Dermis blood vessel endothelial cell (primary cell): ENCODE measurements at regions not wholly inside any gene's neighbourhood (a gene's known extent, or its start where the extent isn't known, plus 50 kb on each side); places are given as distances from the start of the nearest gene placed in this dataset.
"Not testable (repeated sequence)": the region's sequence is repeated elsewhere in the genome, so short reads cannot be mapped to it uniquely, and the experiment has no call there.

ENCODE experiments used
- DNase-seq: peaks from one replicate; pipeline ENCODE4 v3.0.0; 2010

DNA sequence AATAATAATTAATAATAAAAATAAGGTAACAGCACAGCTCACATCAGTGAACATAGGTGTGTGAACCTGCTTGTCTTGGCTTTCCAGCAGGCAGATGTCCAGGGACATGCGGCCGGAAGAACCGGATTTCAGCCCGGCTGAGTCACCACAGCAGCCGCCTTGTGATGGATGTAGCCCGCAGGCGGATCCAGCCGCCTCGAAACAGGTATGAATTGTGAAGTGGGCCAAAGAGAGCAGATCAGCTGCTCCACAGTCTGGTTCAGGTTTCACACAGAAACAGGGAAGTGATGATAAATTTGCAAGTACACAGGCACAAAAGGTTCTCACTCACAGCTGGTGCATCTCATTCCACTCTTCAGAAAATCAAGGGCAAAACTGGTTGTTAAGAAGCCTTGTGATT, 55.1 kb downstream of the ID4 start:
- DNase-seq: no peak

DNA sequence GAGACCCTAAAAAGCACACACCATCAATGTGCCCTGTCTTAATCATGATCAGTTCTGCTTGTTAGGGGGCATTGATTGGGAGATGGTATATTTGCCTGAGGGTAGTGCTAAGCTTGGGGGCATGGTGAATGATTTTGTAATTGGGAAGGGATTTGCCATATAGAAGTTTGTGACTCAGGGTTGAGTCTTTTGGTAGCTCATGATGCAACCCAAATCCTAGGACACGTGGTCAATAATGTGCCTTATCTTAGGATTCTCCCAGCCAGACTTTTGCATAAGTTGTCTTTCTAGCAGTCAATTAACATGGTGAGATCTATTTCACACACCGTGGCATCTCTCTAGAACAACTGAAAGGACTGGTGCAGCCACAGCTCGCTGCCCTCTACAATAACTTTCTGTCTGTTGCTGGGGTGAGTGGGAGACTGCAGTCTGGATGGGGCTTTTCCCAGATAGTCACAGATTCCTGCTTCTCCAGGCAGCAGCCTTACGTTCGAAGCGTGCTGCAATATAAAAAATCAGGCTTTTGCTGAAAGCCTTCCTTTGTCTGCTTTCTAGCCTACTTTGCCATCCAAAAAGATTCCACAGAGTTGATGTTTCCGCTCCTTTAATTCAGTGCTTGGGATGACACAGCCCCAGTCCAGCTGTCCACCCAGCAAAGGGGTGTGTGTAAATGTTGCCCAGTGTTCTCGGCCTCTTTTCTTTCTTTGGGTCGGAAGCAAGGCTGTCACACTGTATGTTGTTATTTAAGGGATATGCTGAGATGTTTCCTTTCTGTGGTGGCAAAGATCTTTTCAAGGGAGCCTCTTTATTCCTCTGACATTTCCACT, 58.9 kb downstream of the ID4 start:
- DNase-seq: no peak

GRCh38 chr6:19896693-19897010, 59.5 kb downstream of the ID4 start:
- DNase-seq: no peak

- DNase-seq: no peak
These were observed 61.1 kb downstream of the ID4 start for GRCh38 chr6:19898141-19898740.

GRCh38 chr6:19902201-19902600, 65.0 kb downstream of the ID4 start:
- DNase-seq: no peak

DNA sequence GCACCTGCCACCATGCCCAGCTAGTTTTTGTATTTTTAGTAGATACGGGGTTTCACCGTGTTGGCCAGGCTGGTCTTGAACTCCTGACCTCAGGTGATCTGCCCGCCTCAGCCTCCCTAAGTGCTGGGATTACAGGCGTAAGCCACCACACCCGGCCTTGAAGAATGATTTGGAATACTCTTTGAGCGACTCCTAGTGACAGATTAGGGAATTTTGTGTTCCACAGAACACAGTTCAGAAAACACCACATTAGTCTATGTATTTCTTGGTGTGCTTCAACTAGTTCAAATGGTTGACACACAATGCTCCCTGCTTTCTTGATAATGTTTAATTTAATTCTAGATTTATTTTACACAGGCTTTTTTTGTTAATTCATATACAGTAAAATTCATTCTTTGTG, 67.2 kb downstream of the ID4 start:
- not testable (repeated sequence) for DNase-seq

GRCh38 chr6:19905584-19905983, 68.4 kb downstream of the ID4 start:
- no peak for DNase-seq

- DNase-seq: no peak
These were observed 69.0 kb downstream of the ID4 start for GRCh38 chr6:19906171-19906570.

DNA sequence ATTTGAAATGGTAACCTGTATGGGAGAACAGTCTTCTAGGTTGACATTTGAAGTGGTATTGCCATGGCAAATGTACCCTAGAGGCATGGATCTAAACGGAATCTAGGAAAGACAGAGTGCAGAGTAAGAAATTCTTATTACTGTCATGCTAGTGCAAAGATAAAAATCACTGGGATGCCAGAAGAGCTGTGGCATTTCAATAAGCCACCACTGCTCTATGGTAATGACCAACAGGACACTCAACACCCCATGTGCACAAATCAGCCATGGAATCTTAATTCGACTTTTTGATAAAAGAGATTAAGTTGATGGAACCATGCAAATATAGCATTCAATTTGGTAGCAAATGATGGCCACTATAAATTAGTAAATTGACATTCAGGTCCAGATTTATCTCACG, 74.1 kb downstream of the ID4 start:
- no peak for DNase-seq

GRCh38 chr6:19918436-19918835, 81.3 kb downstream of the ID4 start:
- no peak for DNase-seq

GRCh38 chr6:19921786-19922185, 84.6 kb downstream of the ID4 start:
- no peak for DNase-seq

DNA sequence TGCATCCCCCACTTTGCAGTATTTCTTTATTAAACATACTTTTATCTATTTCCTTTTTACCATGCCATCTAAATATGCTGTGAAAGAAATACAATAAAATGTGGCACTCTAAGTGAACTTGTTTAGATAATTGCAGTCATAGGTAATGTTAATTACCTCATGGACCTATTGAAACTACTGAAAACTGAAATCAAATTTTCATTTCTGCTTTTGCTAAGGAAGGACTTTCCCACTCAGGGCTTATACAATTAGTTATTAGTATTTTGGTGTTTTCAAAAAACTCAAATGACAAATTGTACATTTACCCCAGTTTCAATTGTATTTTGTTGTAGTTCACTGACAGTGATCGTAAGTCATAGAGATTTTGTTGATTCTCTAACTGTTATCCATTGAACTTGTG, 88.4 kb downstream of the ID4 start:
- DNase-seq: no peak

DNA sequence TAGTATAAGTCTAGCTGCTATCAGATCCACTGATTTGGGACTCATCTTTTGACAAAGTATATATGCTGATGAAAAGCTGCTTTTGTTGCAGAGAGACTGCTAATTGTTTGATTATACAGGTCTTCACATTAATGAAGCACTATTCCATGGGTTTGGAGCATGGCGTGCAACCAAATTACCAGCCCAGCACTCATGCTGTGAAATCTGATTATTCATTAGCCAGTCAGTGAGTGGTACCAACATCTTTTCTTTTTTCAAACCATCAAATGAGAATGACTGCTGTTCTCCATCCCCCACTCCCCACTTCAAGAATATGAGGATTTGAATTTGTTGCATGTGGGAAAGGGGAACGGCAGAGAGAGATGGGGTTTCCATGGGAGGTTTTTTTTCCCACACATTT, 91.3 kb downstream of the ID4 start:
- no peak for DNase-seq

DNA sequence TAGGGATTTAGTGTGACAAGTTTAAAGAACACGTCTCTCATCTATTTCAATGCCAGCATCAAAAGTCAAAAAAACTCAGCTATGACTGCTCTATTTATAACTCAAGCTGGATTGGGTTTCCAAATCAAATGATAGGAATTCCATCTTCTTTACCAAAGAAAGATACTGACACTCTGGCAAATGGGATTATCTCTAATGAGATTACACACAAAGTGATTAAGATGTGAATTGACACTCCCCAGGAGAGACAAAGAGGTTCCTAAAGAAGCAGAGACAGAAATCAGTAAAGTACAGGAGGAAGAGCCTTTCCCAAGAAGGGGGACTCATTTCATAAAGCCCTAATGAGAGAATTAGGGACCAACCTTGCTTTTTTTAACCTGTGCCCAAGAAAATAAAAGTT, 92.1 kb downstream of the ID4 start:
- DNase-seq: no peak

DNA sequence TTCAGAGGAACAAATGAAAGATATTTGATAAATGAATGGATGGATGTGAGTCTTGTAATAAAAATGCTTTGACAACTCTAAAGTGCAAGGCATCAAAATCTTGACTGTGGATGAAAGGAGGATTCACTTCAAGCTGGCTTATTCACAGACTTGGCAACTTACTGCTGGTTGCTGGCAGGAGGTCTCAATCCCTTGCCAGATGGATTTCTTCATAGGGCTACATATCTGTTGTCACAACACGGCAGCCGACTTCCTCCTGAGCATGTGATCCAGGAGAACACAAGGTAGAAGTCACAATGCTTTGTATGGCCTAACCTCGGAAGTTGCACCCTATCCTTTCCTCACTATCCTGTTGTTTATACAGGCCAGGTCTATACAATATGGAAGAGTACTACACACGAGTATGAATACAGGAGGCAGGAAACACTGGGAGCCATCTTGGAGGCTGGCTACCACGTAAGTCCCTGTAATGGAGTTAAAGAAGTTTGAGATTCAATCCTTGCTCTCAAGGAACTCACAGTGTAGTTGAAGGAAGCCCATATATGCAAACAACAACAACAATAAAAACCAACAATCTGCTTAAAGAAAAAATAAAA, 97.9 kb downstream of the ID4 start:
- DNase-seq: no peak

DNA sequence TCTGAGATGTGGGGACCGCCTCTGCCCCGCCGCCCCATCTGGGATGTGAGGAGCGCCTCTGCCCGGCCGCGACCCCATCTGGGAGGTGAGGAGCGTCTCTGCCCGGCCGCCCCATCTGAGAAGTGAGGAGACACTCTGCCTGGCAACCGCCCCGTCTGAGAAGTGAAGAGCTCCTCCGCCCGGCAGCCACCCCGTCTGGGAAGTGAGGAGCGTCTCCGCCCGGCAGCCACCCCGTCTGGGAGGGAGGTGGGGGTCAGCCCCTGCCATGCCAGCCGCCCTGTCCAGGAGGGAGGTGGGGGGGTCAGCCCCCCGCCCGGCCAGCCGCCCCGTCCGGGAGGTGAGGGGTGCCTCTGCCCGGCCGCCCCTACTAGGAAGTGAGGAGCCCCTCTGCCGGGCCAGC, 102.2 kb downstream of the ID4 start:
- DNase-seq: not testable (repeated sequence)

GRCh38 chr6:19939926-19940325, 102.8 kb downstream of the ID4 start:
- not testable (repeated sequence) for DNase-seq

- no peak for DNase-seq
These were observed 105.9 kb downstream of the ID4 start for GRCh38 chr6:19943042-19943441.

GRCh38 chr6:19945843-19946358, 108.7 kb downstream of the ID4 start:
- no peak for DNase-seq

- no peak for DNase-seq
These were observed 112.0 kb downstream of the ID4 start for GRCh38 chr6:19949155-19949554.

GRCh38 chr6:19964115-19964514, 126.9 kb downstream of the ID4 start:
- no peak for DNase-seq

GRCh38 chr6:19968201-19968600, 131.0 kb downstream of the ID4 start:
- DNase-seq: no peak

DNA sequence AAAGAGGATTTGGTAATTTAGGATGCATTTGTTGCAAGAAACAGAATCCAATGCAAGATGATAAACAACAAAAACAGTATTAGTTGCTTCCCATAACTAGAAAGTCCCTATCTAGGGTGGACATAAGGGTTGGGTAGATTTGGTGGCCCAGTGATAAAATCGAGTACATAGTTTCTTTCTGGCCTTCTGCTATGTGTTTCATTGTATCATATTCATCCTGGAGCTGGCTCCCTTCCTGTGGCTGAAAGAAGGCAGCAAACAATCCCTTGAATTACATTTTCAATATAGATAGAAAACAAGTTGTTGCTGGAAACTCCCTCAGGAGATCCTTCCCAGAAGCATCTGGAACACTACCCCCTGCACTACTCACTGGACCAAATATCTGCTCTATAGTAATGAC, 135.1 kb downstream of the ID4 start:
- DNase-seq: no peak
